ENCODE measurements at regions not wholly inside any gene's neighbourhood (a gene's known extent, or its start where the extent isn't known, plus 50 kb on each side); places are given as distances from the start of the nearest gene placed in this dataset.

DNA sequence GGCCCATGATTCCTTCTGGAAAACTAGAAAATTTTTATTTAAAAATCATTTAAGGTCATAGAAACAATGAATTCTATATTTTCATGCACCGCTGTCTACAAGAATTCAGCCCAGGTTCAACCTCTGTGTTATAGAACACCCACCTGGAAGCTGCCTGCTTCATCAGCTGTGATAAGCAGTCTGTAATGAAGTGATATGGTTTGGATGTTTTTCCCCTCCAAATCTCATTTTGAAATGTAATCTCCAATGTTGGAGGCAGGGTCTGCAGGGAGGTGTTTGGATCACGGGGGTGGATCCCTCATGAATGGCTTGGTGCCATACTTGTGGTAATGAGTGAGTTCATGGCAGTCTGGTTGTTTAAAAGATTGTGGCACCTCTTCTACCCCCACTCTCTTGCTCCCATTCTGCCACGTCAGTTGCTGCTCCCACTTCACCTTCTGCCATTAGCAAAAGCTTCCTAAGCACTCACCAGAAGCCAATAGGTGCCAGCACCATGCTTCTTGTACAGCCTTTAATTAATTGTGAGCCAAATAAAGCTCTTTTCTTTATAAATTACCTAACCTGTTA, 55.6 kb downstream of the MRPL32 start:
- TF ChIP-seq ZNF565 (CRISPR knock-in tag; conservative IDR thresholded peaks at IDR 0.05; ENCODE audit: low read depth) (no peak), ZNF8 (CRISPR knock-in tag; IDR thresholded peaks at IDR 0.05) (no peak), CSDC2 (CRISPR knock-in tag; IDR thresholded peaks at IDR 0.05) (no peak), RARB (CRISPR knock-in tag; IDR thresholded peaks at IDR 0.05) (no peak)
- TF ChIP-seq, protein P1, sequence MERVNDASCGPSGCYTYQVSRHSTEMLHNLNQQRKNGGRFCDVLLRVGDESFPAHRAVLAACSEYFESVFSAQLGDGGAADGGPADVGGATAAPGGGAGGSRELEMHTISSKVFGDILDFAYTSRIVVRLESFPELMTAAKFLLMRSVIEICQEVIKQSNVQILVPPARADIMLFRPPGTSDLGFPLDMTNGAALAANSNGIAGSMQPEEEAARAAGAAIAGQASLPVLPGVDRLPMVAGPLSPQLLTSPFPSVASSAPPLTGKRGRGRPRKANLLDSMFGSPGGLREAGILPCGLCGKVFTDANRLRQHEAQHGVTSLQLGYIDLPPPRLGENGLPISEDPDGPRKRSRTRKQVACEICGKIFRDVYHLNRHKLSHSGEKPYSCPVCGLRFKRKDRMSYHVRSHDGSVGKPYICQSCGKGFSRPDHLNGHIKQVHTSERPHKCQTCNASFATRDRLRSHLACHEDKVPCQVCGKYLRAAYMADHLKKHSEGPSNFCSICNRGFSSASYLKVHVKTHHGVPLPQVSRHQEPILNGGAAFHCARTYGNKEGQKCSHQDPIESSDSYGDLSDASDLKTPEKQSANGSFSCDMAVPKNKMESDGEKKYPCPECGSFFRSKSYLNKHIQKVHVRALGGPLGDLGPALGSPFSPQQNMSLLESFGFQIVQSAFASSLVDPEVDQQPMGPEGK (CRISPR knock-in tag; IDR thresholded peaks at IDR 0.05; ENCODE audit: borderline replicate concordance), result no peak
- TF ChIP-seq, protein P2, sequence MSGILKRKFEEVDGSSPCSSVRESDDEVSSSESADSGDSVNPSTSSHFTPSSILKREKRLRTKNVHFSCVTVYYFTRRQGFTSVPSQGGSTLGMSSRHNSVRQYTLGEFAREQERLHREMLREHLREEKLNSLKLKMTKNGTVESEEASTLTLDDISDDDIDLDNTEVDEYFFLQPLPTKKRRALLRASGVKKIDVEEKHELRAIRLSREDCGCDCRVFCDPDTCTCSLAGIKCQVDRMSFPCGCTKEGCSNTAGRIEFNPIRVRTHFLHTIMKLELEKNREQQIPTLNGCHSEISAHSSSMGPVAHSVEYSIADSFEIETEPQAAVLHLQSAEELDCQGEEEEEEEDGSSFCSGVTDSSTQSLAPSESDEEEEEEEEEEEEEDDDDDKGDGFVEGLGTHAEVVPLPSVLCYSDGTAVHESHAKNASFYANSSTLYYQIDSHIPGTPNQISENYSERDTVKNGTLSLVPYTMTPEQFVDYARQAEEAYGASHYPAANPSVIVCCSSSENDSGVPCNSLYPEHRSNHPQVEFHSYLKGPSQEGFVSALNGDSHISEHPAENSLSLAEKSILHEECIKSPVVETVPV (CRISPR knock-in tag; IDR thresholded peaks at IDR 0.05), result no peak
- ATAC-seq, result no peak

DNA sequence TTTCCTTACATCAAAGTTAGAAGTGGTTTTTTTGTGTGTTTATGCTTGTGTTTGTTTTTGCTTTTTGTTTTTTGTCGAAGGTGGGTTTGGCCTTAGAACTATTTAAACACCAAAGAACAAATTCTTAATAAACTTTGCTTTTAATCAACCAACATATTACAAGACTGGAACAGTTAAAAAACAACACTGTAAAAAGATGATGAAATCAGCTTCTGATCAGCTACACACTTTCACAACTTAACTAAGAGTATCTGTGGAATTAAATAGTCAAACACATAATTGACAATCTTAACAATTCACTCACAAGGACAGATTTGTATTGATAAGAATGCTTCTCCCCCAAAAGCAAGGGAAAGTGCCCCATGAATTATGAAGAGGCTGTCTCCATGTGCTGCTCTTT, 58.8 kb downstream of the MRPL32 start:
- ATAC-seq, result no peak
- TF ChIP-seq BACH2 (CRISPR knock-in tag; IDR thresholded peaks at IDR 0.05; ENCODE audit: borderline replicate concordance) (no peak), ARNTL (CRISPR knock-in tag; IDR thresholded peaks at IDR 0.05; ENCODE audit: borderline replicate concordance, low read depth) (no peak), PPARA (CRISPR knock-in tag; IDR thresholded peaks at IDR 0.05; ENCODE audit: borderline replicate concordance) (no peak), TOX (CRISPR knock-in tag; IDR thresholded peaks at IDR 0.05; ENCODE audit: borderline replicate concordance) (no peak), ZNF70 (CRISPR knock-in tag; IDR thresholded peaks at IDR 0.05) (no peak), TCF4 (CRISPR knock-in tag; IDR thresholded peaks at IDR 0.05; ENCODE audit: borderline replicate concordance) (no peak)
- TF ChIP-seq, protein P2 (CRISPR knock-in tag; IDR thresholded peaks at IDR 0.05), result no peak
- TF ChIP-seq, protein P3, sequence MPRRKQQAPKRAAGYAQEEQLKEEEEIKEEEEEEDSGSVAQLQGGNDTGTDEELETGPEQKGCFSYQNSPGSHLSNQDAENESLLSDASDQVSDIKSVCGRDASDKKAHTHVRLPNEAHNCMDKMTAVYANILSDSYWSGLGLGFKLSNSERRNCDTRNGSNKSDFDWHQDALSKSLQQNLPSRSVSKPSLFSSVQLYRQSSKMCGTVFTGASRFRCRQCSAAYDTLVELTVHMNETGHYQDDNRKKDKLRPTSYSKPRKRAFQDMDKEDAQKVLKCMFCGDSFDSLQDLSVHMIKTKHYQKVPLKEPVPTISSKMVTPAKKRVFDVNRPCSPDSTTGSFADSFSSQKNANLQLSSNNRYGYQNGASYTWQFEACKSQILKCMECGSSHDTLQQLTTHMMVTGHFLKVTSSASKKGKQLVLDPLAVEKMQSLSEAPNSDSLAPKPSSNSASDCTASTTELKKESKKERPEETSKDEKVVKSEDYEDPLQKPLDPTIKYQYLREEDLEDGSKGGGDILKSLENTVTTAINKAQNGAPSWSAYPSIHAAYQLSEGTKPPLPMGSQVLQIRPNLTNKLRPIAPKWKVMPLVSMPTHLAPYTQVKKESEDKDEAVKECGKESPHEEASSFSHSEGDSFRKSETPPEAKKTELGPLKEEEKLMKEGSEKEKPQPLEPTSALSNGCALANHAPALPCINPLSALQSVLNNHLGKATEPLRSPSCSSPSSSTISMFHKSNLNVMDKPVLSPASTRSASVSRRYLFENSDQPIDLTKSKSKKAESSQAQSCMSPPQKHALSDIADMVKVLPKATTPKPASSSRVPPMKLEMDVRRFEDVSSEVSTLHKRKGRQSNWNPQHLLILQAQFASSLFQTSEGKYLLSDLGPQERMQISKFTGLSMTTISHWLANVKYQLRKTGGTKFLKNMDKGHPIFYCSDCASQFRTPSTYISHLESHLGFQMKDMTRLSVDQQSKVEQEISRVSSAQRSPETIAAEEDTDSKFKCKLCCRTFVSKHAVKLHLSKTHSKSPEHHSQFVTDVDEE (CRISPR knock-in tag; IDR thresholded peaks at IDR 0.05), result no peak
- TF ChIP-seq, protein P4, sequence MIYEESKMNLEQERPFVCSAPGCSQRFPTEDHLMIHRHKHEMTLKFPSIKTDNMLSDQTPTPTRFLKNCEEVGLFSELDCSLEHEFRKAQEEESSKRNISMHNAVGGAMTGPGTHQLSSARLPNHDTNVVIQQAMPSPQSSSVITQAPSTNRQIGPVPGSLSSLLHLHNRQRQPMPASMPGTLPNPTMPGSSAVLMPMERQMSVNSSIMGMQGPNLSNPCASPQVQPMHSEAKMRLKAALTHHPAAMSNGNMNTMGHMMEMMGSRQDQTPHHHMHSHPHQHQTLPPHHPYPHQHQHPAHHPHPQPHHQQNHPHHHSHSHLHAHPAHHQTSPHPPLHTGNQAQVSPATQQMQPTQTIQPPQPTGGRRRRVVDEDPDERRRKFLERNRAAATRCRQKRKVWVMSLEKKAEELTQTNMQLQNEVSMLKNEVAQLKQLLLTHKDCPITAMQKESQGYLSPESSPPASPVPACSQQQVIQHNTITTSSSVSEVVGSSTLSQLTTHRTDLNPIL (CRISPR knock-in tag; IDR thresholded peaks at IDR 0.05; ENCODE audit: low read depth), result no peak
- TF ChIP-seq, protein P1 (CRISPR knock-in tag; IDR thresholded peaks at IDR 0.05; ENCODE audit: borderline replicate concordance), result no peak

DNA sequence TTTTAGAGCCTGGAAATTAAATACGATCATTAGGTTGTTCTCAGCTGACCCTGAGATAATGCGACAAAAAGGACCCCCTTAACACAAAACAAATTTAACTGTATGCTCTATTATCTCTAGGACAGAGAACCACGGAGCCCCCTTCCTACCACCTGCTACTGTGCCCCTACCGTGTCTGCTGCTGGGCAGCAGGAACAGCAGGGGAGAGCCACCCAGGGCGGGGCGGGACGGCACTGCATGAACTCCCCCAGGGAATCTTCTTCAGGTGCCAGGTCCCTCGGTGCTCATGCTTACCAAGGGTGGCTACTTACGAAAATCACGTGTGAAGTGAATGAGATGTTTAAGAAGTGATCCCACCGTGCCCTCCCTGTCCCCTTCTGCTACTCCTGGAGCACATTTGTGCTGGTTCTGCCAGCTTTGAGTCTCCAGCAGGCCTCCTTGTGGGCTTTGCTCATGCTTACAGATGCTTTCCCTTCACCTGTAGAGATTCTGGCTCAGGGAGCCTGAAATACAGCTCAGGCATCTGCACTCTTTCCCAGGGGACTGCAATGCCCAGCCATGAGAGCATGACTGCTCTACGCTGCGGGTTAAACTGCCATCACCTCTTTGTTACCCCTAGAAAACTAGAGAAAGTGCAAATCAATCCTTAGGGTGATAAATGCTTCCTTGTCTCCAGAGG, 59.9 kb downstream of the MRPL32 start:
- ATAC-seq, result no peak; the same call in 2 of the 3 replicates
- TF ChIP-seq ZFP30 (CRISPR knock-in tag; IDR thresholded peaks at IDR 0.05), result no peak
- TF ChIP-seq TCF4 (CRISPR knock-in tag; IDR thresholded peaks at IDR 0.05; ENCODE audit: borderline replicate concordance), result no peak
- no peak for TF ChIP-seq GLIS3 (CRISPR knock-in tag; IDR thresholded peaks at IDR 0.05)
- no peak for TF ChIP-seq ZNF8 (CRISPR knock-in tag; IDR thresholded peaks at IDR 0.05)
- no peak for TF ChIP-seq ZNF70 (CRISPR knock-in tag; IDR thresholded peaks at IDR 0.05)
- TF ChIP-seq PPARA (CRISPR knock-in tag; IDR thresholded peaks at IDR 0.05; ENCODE audit: borderline replicate concordance), result no peak
- TF ChIP-seq RARB (CRISPR knock-in tag; IDR thresholded peaks at IDR 0.05), result no peak
- TF ChIP-seq ZNF565 (CRISPR knock-in tag; conservative IDR thresholded peaks at IDR 0.05; ENCODE audit: low read depth), result no peak
- no peak for TF ChIP-seq SNAI2 (CRISPR knock-in tag; IDR thresholded peaks at IDR 0.05)
- no peak for TF ChIP-seq BACH2 (CRISPR knock-in tag; IDR thresholded peaks at IDR 0.05; ENCODE audit: borderline replicate concordance)
- TF ChIP-seq, protein P4 (CRISPR knock-in tag; IDR thresholded peaks at IDR 0.05; ENCODE audit: low read depth), result no peak
- TF ChIP-seq, protein P1 (CRISPR knock-in tag; IDR thresholded peaks at IDR 0.05; ENCODE audit: borderline replicate concordance), result no peak
- no peak for TF ChIP-seq OSR1 (CRISPR knock-in tag; IDR thresholded peaks at IDR 0.05)
- TF ChIP-seq CSDC2 (CRISPR knock-in tag; IDR thresholded peaks at IDR 0.05), result no peak
